K562 (cell line): ENCODE measurements at regions not wholly inside any gene's neighbourhood (a gene's known extent, or its start where the extent isn't known, plus 50 kb on each side); places are given as distances from the start of the nearest gene placed in this dataset.

Source experiments
- ATAC-seq: fragments of 200-7000 bp; cut with Tn5 transposase; 3 replicates; pipeline ENCODE4 v1.9.1; 2020; ENCODE audit warnings: moderate library complexity
- BruUV-seq: library from RNA; stranded (reverse); fragments of 400-500 nt; replicated peaks from 2 replicates; lab custom pipeline; 2021; lab: Mats Ljungman, UMichigan
- CTCF ChIA-PET: fragments of 300-600 bp; formaldehyde crosslinking; extraction: SDS; loops from one replicate; lab custom pipeline; 2021; ENCODE audit warnings: low intra/inter-chr PET ratio; lab: Yijun Ruan, JAX
- POLR2A ChIA-PET: fragments of 300-600, 350-650 bp; sonication (Branson Sonifier 250); formaldehyde crosslinking; extraction: SDS; loops from one replicate; lab custom pipeline; 2021; ENCODE audit warnings: antibody characterized with exemption, inconsistent platforms; lab: Yijun Ruan, JAX
- DNase-seq, 4 experiments: peaks; one replicate each; pipeline versions ENCODE4 v3.0.0 to v3.0.0-alpha.2; 2011 to 2018; ENCODE audit warnings: low spot score in 3 of 4, mixed read lengths in 3 of 4; ENCODE audit errors: extremely low read depth in 1 of 4
- FAIRE-seq: peaks from 2 replicates; lab custom pipeline; 2011; peaks lifted over from hg19 to GRCh38; lab: Jason Lieb, UNC
- H2AFZ ChIP-seq: 2 replicates; pipeline ENCODE4 v1.6.0; 2011; ENCODE audit warnings: low read depth, low read length, control low read depth, inconsistent platforms
- H3K27ac ChIP-seq: fragments of 200-600 bp; 3 replicates; pipeline ENCODE4 v1.8.0; 2011; ENCODE audit warnings: low read depth, mild to moderate bottlenecking, control low read depth, inconsistent platforms, low read length, moderate library complexity, mixed read lengths; ENCODE audit errors: extremely low read depth
- H3K27me3 ChIP-seq, 2 experiments: fragments of 300-600 bp in 1 of 2; 2 replicates in 1 of 2; 3 replicates in 1 of 2; pipeline versions ENCODE4 v1.6.0 to v1.8.0; 2011; ENCODE audit warnings: inconsistent platforms in 2 of 2, low read length in 2 of 2, mild to moderate bottlenecking in 1 of 2, mixed read lengths in 1 of 2, moderate library complexity in 1 of 2; ENCODE audit not compliant: control insufficient read depth in 2 of 2, insufficient read depth in 2 of 2
- H3K36me3 ChIP-seq: fragments of 300-600 bp; 3 replicates; pipeline ENCODE4 v1.8.0; 2011; ENCODE audit warnings: mild to moderate bottlenecking, low read length, inconsistent platforms; ENCODE audit not compliant: control insufficient read depth, insufficient read depth
- H3K4me1 ChIP-seq, 2 experiments: fragments of 200-600 bp in 1 of 2; replicated peaks in 1 of 2; 2 replicates in 1 of 2; 3 replicates in 1 of 2; pipeline versions ENCODE4 v1.5.1 to v1.8.0; 2011; ENCODE audit warnings: inconsistent platforms in 2 of 2, low read length in 2 of 2, mild to moderate bottlenecking in 1 of 2, mixed read lengths in 1 of 2, moderate library complexity in 1 of 2; ENCODE audit not compliant: control insufficient read depth in 2 of 2, insufficient read depth in 2 of 2
- H3K4me2 ChIP-seq: 2 replicates; pipeline ENCODE4 v1.6.1; 2011; ENCODE audit warnings: low read length, control low read depth, inconsistent platforms, mixed read lengths; ENCODE audit not compliant: insufficient read depth
- H3K4me3 ChIP-seq: fragments of 200-600 bp; sonication (generic), shearing (Covaris generic); 2 replicates; pipeline ENCODE4 v1.5.1; 2016; ENCODE audit warnings: control low read depth, inconsistent platforms
- H3K79me2 ChIP-seq: fragments of 200-600 bp; 3 replicates; pipeline ENCODE4 v1.8.0; 2011; ENCODE audit warnings: low read length, inconsistent platforms; ENCODE audit not compliant: control insufficient read depth, insufficient read depth
- H3K9ac ChIP-seq, 2 experiments: 2 replicates each; pipeline versions ENCODE4 v1.6.0 to v1.6.1; 2011; ENCODE audit warnings: low read depth in 2 of 2, low read length in 2 of 2, control low read depth in 1 of 2, inconsistent platforms in 1 of 2, mild to moderate bottlenecking in 1 of 2, mixed read lengths in 1 of 2; ENCODE audit not compliant: insufficient read depth in 1 of 2
- H3K9me1 ChIP-seq: one replicate; pipeline ENCODE4 v1.6.0; 2011; ENCODE audit warnings: inconsistent platforms, mild to moderate bottlenecking, low read length, moderate library complexity; ENCODE audit not compliant: control insufficient read depth, insufficient read depth
- H3K9me3 ChIP-seq: replicated peaks from 2 replicates; pipeline ENCODE4 v1.5.1; 2011; ENCODE audit warnings: low read depth, low read length, inconsistent platforms; ENCODE audit not compliant: control insufficient read depth, insufficient read depth
- H4K20me1 ChIP-seq: replicated peaks from 2 replicates; pipeline ENCODE4 v1.6.1; 2011; ENCODE audit warnings: low read length, inconsistent platforms, mixed read lengths; ENCODE audit not compliant: control insufficient read depth, insufficient read depth
- CXXC5 ChIP-seq: fragments of 250-450 bp; sonication (Bioruptor Pico); IDR thresholded peaks from 2 replicates; pipeline ENCODE4 v1.8.0; 2022; ENCODE audit warnings: inconsistent platforms, mild to moderate bottlenecking, moderate library complexity
- HNRNPUL1 ChIP-seq: fragments of 200-400 bp; formaldehyde crosslinking; IDR thresholded peaks from 2 replicates; pipeline ENCODE4 v1.6.1; 2017; ENCODE audit warnings: low read length
- L3MBTL2 ChIP-seq: fragments of 450-650 bp; IDR thresholded peaks from 2 replicates; pipeline ENCODE4 v1.6.1; 2016; ENCODE audit warnings: mild to moderate bottlenecking, moderate library complexity
- MTA1 ChIP-seq: fragments of 450-650 bp; IDR thresholded peaks from 2 replicates; pipeline ENCODE4 v1.6.1; 2017; ENCODE audit warnings: borderline replicate concordance
- MXI1 ChIP-seq: IDR thresholded peaks from 2 replicates; pipeline ENCODE4 v1.6.1; 2011; ENCODE audit warnings: low read depth, mild to moderate bottlenecking, improper control_type of control experiment, low read length
- POLR2H ChIP-seq: IDR thresholded peaks from 2 replicates; pipeline ENCODE4 v1.6.1; 2016; ENCODE audit warnings: missing genetic modification characterization, low read depth, mild to moderate bottlenecking, control low read depth, missing compliant biosample characterization, moderate library complexity
- SAP30 ChIP-seq: fragments of 200-600 bp; sonication (generic); IDR thresholded peaks from 2 replicates; pipeline ENCODE4 v1.6.1; 2012; ENCODE audit warnings: borderline replicate concordance, low read depth, mild to moderate bottlenecking, moderate library complexity, low read length, control low read depth, inconsistent platforms; ENCODE audit not compliant: insufficient read depth, poor library complexity, severe bottlenecking
- SMARCE1 ChIP-seq: fragments of 450-650 bp; IDR thresholded peaks from 2 replicates; pipeline ENCODE4 v1.7.1; 2016; ENCODE audit warnings: mild to moderate bottlenecking
- SP2 ChIP-seq: IDR thresholded peaks from 2 replicates; pipeline ENCODE4 v1.6.1; 2011; ENCODE audit warnings: mild to moderate bottlenecking, low read depth, low read length, moderate library complexity; ENCODE audit not compliant: poor library complexity, severe bottlenecking; ENCODE audit errors: extremely low read depth
- TFE3 ChIP-seq: fragments of 450-650 bp; formaldehyde crosslinking; IDR thresholded peaks from 2 replicates; pipeline ENCODE4 v1.4.0; 2020; ENCODE audit warnings: mild to moderate bottlenecking, mixed read lengths
- WGBS: fragments of 100-300 bp; shearing (Covaris generic); methylation state at CpG from one replicate; pipeline ENCODE4 v1.1.6; 2016; ENCODE audit warnings: low coverage, mixed read lengths; ENCODE audit not compliant: insufficient coverage; ENCODE audit errors: missing lambda C conversion rate; 5-methylcytosine and 5-hydroxymethylcytosine counted together
- in situ Hi-C: fragments of 300-500 bp; cut with MboI; formaldehyde crosslinking; loops from 4 replicates; pipeline ENCODE4 v1.15.0; 2018; ENCODE audit warnings: inconsistent platforms, mixed read lengths
- intact Hi-C: fragments of 100-400 bp; cut with micrococcal nuclease; formaldehyde crosslinking; loops from 2 replicates; pipeline ENCODE4 v1.14.2; 2022
- TF ChIP-seq, protein P1 (sequence below): fragments of 250-450 bp; sonication (Bioruptor Pico); IDR thresholded peaks from 2 replicates; pipeline ENCODE4 v1.8.0; 2021; ENCODE audit warnings: mild to moderate bottlenecking, moderate library complexity
- TF ChIP-seq, protein P2 (sequence below), 3 experiments: fragments of 200-800 bp in 1 of 3; sonication (Bioruptor generic) in 1 of 3; sonication (generic) in 1 of 3; formaldehyde crosslinking in 1 of 3; IDR thresholded peaks; 2 replicates each; pipeline versions ENCODE4 v1.6.1 to v1.8.0; 2016 to 2022; ENCODE audit warnings: mild to moderate bottlenecking in 2 of 3, missing compliant biosample characterization in 2 of 3, missing genetic modification characterization in 2 of 3, missing genetic modification reagents in 1 of 3

GRCh38 chr4:13887010-13887409, 259.5 kb upstream of the BOD1L1 start:
- FAIRE-seq (no peak), ATAC-seq (no peak), DNase-seq (no peak)
- Histone ChIP-seq H3K4me1 (no peaks in the 10 kb centered on the region), H3K27ac (no peak overlapping the region), H2AFZ (no peak overlapping the region), H3K9me3 (0 out of 2 replicates have a peak, but pooled peaks cover 2% of the 10 kb centered on the region), H3K4me2 (no peak overlapping the region), H4K20me1 (no peaks in the 10 kb centered on the region), H3K4me3 (no peak overlapping the region), H3K9me1 (no peaks in the 10 kb centered on the region), H3K36me3 (no peaks in the 10 kb centered on the region), H3K27me3 (no peaks in the 10 kb centered on the region), H3K79me2 (no peaks in the 10 kb centered on the region), H3K9ac (no peak overlapping the region)
- CTCF ChIA-PET, result no interaction called here
- WGBS, result 0% methylated on average over 2 of the region's 2 CpGs
- BruUV-seq, result no TSS peak
- TF ChIP-seq POLR2H (tag) (no peak), L3MBTL2 (no peak), SMARCE1 (no peak), CXXC5 (CRISPR knock-in tag) (no peak), MXI1 (no peak), SP2 (no peak), MTA1 (no peak), TFE3 (CRISPR knock-in tag) (no peak), SAP30 (no peak), HNRNPUL1 (no peak)
- TF ChIP-seq, protein P1, sequence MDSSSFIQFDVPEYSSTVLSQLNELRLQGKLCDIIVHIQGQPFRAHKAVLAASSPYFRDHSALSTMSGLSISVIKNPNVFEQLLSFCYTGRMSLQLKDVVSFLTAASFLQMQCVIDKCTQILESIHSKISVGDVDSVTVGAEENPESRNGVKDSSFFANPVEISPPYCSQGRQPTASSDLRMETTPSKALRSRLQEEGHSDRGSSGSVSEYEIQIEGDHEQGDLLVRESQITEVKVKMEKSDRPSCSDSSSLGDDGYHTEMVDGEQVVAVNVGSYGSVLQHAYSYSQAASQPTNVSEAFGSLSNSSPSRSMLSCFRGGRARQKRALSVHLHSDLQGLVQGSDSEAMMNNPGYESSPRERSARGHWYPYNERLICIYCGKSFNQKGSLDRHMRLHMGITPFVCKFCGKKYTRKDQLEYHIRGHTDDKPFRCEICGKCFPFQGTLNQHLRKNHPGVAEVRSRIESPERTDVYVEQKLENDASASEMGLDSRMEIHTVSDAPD, result no peak
- TF ChIP-seq, protein P2, sequence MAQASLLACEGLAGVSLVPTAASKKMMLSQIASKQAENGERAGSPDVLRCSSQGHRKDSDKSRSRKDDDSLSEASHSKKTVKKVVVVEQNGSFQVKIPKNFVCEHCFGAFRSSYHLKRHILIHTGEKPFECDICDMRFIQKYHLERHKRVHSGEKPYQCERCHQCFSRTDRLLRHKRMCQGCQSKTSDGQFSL (CRISPR knock-in tag; IDR thresholded peaks at IDR 0.05), result no peak
- TF ChIP-seq, protein P2 (tag; IDR thresholded peaks at IDR 0.05), result no peak
- POLR2A ChIA-PET, result no interaction called here
- intact Hi-C loops, result no loop called here
- in situ Hi-C loops, result no loop called here
